IMR-90 (cell line): ENCODE measurements at regions not wholly inside any gene's neighbourhood (a gene's known extent, or its start where the extent isn't known, plus 50 kb on each side); places are given as distances from the start of the nearest gene placed in this dataset.

Source experiments
- ATAC-seq: fragments of 200-7000 bp; cut with Tn5 transposase; 2 replicates; pipeline ENCODE4 v1.9.1; 2020; ENCODE audit warnings: low read depth, mild to moderate bottlenecking, moderate library complexity
- BruUV-seq: library from RNA; stranded (reverse); fragments of 400-500 nt; replicated peaks from 2 replicates; lab custom pipeline; 2021; lab: Mats Ljungman, UMichigan
- CTCF ChIA-PET: fragments of 300-600 bp; formaldehyde crosslinking; extraction: SDS; loops from one replicate; lab custom pipeline; 2021; ENCODE audit warnings: antibody characterized with exemption; lab: Yijun Ruan, JAX
- POLR2A ChIA-PET: fragments of 300-600 bp; sonication (Branson Sonifier 250); formaldehyde crosslinking; loops from one replicate; lab custom pipeline; 2022; ENCODE audit warnings: antibody characterized with exemption; ENCODE audit not compliant: unreplicated experiment; lab: Charles Lee
- DNase-seq: peaks from one replicate; pipeline ENCODE4 v3.0.0; 2013
- H2AFZ ChIP-seq: replicated peaks from 2 replicates; pipeline ENCODE3; 2013; ENCODE audit warnings: low read length, mild to moderate bottlenecking; ENCODE audit not compliant: poor library complexity
- H2AK5ac ChIP-seq: 2 replicates; pipeline ENCODE4 v1.6.1; 2013; ENCODE audit warnings: low read depth, low read length, inconsistent platforms
- H2AK9ac ChIP-seq: replicated peaks from 2 replicates; pipeline ENCODE3; 2013; ENCODE audit warnings: mild to moderate bottlenecking, low read depth, low read length, moderate library complexity; ENCODE audit not compliant: poor library complexity
- H2BK120ac ChIP-seq: 2 replicates; pipeline ENCODE4 v1.6.1; 2013; ENCODE audit warnings: low read depth, low read length, inconsistent platforms
- H2BK15ac ChIP-seq: 3 replicates; pipeline ENCODE4 v1.6.1; 2013; ENCODE audit warnings: low read depth, low read length, inconsistent platforms
- H2BK20ac ChIP-seq: 2 replicates; pipeline ENCODE4 v1.6.1; 2013; ENCODE audit warnings: low read depth, mild to moderate bottlenecking, inconsistent platforms, low read length, moderate library complexity
- H2BK5ac ChIP-seq: 2 replicates; pipeline ENCODE4 v1.6.1; 2013; ENCODE audit warnings: mild to moderate bottlenecking, low read depth, low read length, inconsistent platforms; ENCODE audit not compliant: poor library complexity, severe bottlenecking
- H3K14ac ChIP-seq: replicated peaks from 2 replicates; pipeline ENCODE4 v1.6.1; 2013; ENCODE audit warnings: low read depth, low read length, inconsistent platforms
- H3K18ac ChIP-seq: 2 replicates; pipeline ENCODE4 v1.6.1; 2013; ENCODE audit warnings: low read depth, low read length, control low read depth
- H3K23ac ChIP-seq: 2 replicates; pipeline ENCODE4 v1.6.1; 2013; ENCODE audit warnings: low read depth, low read length, inconsistent platforms
- H3K27ac ChIP-seq: 2 replicates; pipeline ENCODE4 v1.5.1; 2013; ENCODE audit warnings: mild to moderate bottlenecking, control low read depth, low read length; ENCODE audit not compliant: insufficient read depth
- H3K27me3 ChIP-seq: 2 replicates; pipeline ENCODE4 v1.6.1; 2013; ENCODE audit warnings: low read length; ENCODE audit not compliant: control insufficient read depth, insufficient read depth
- H3K36me3 ChIP-seq: 2 replicates; pipeline ENCODE4 v1.6.1; 2013; ENCODE audit warnings: low read length, mixed read lengths; ENCODE audit not compliant: control insufficient read depth, insufficient read depth
- H3K4ac ChIP-seq: 2 replicates; pipeline ENCODE4 v1.6.1; 2013; ENCODE audit warnings: low read depth, low read length, inconsistent platforms
- H3K4me1 ChIP-seq: 2 replicates; pipeline ENCODE4 v1.6.1; 2013; ENCODE audit warnings: low read length, mixed read lengths; ENCODE audit not compliant: control insufficient read depth, insufficient read depth
- H3K4me2 ChIP-seq: 2 replicates; pipeline ENCODE4 v1.6.1; 2013; ENCODE audit warnings: low read depth, mild to moderate bottlenecking, control low read depth, low read length, moderate library complexity
- H3K4me3 ChIP-seq: 2 replicates; pipeline ENCODE4 v1.5.1; 2013; ENCODE audit warnings: low read depth, mild to moderate bottlenecking, control low read depth, low read length, moderate library complexity; ENCODE audit not compliant: insufficient read depth
- H3K56ac ChIP-seq: 2 replicates; pipeline ENCODE4 v1.6.1; 2013; ENCODE audit warnings: low read length, inconsistent platforms; ENCODE audit not compliant: insufficient read depth; ENCODE audit errors: extremely low read depth
- H3K79me1 ChIP-seq, 2 experiments: 2 replicates each; pipeline ENCODE4 v1.6.1; 2013; ENCODE audit warnings: low read length in 2 of 2, inconsistent platforms in 1 of 2, low read depth in 1 of 2
- H3K9ac ChIP-seq: 2 replicates; pipeline ENCODE4 v1.6.1; 2013; ENCODE audit warnings: low read depth, low read length, control low read depth
- H3K9me1 ChIP-seq: 2 replicates; pipeline ENCODE4 v1.6.1; 2013; ENCODE audit warnings: low read length, inconsistent platforms; ENCODE audit not compliant: insufficient read depth
- H3K9me3 ChIP-seq: 2 replicates; pipeline ENCODE4 v1.6.1; 2013; ENCODE audit warnings: low read length; ENCODE audit not compliant: control insufficient read depth, insufficient read depth
- H4K20me1 ChIP-seq: 2 replicates; pipeline ENCODE4 v1.6.1; 2013; ENCODE audit warnings: low read length, inconsistent platforms; ENCODE audit not compliant: insufficient read depth
- H4K5ac ChIP-seq: 2 replicates; pipeline ENCODE4 v1.6.1; 2013; ENCODE audit warnings: mild to moderate bottlenecking, low read depth, low read length, control low read depth
- H4K8ac ChIP-seq, 2 experiments: 2 replicates each; pipeline ENCODE4 v1.6.1; 2013; ENCODE audit warnings: low read depth in 2 of 2, low read length in 2 of 2, control low read depth in 1 of 2, inconsistent platforms in 1 of 2
- H4K91ac ChIP-seq: 2 replicates; pipeline ENCODE4 v1.6.1; 2013; ENCODE audit warnings: low read depth, low read length, inconsistent platforms; ENCODE audit not compliant: insufficient read depth
- MAFK ChIP-seq: IDR thresholded peaks from 2 replicates; pipeline ENCODE4 v1.6.1; 2012; ENCODE audit warnings: low read depth, low read length, improper control_type of control experiment
- RAD21 ChIP-seq: IDR thresholded peaks from 2 replicates; pipeline ENCODE4 v1.6.1; 2012; ENCODE audit warnings: low read length, improper control_type of control experiment
- USF2 ChIP-seq: fragments of 150-350 bp; IDR thresholded peaks from 2 replicates; pipeline ENCODE4 v1.6.1; 2017; ENCODE audit warnings: mild to moderate bottlenecking, antibody characterized with exemption, low read length, low read depth
- WGBS, 2 experiments: methylation state at CpG; one replicate each; pipeline versions ENCODE4 v1.1.5 to v1.1.7; 2013; ENCODE audit warnings: missing lambda C conversion rate in 2 of 2; ENCODE audit not compliant: insufficient read length in 1 of 2; ENCODE audit errors: extremely low coverage in 2 of 2; 5-methylcytosine and 5-hydroxymethylcytosine counted together
- dilution Hi-C: fragments of 300-500 bp; cut with HindIII; formaldehyde crosslinking; loops from one replicate; pipeline ENCODE4 v1.14.3; 2018; ENCODE audit warnings: low sequenced_read_pairs; ENCODE audit not compliant: unreplicated experiment
- in situ Hi-C: fragments of 300-500 bp; cut with MboI; formaldehyde crosslinking; loops from 3 replicates; pipeline ENCODE4 v1.14.3; 2019; ENCODE audit warnings: low sequenced_read_pairs, inconsistent platforms, mixed read lengths
- intact Hi-C: fragments of 100-400 bp; cut with micrococcal nuclease; formaldehyde crosslinking; loops from 2 replicates; pipeline ENCODE4 v1.10.0; 2022

- ChIA-PET CTCF (no interaction called here), POLR2A (no interaction called here)
- Histone ChIP-seq H2AK9ac (no peak overlapping the region), H4K8ac (no peak overlapping the region), H3K9me3 (no peaks in the 10 kb centered on the region), H4K5ac (no peak overlapping the region), H3K27me3 (no peaks in the 10 kb centered on the region), H3K9ac (no peak overlapping the region), H3K14ac (no peak overlapping the region), H4K20me1 (no peaks in the 10 kb centered on the region), H3K4me1 (no peaks in the 10 kb centered on the region), H3K56ac (no peak overlapping the region), H2BK5ac (no peak overlapping the region), H3K79me1 (no peaks in the 10 kb centered on the region), H3K18ac (no peak overlapping the region), H3K27ac (no peak overlapping the region), H2AK5ac (no peak overlapping the region), H2BK15ac (no peak overlapping the region), H3K9me1 (no peaks in the 10 kb centered on the region), H2BK20ac (no peak overlapping the region), H2BK120ac (no peak overlapping the region), H3K36me3 (no peaks in the 10 kb centered on the region), H2AFZ (peak overlapping the region; percentile 43), H3K4ac (no peak overlapping the region), H3K23ac (no peak overlapping the region), H3K4me2 (no peak overlapping the region), H3K4me3 (no peak overlapping the region), H4K91ac (no peak overlapping the region)
- no TSS peak for BruUV-seq
- DNase-seq: no peak
- dilution Hi-C loops (no loop called here), in situ Hi-C loops (no loop called here), intact Hi-C loops (no loop called here)
- 58% methylated on average over 2 of the region's 4 CpGs; no CpG with 5 or more reads in 1 of the 2 experiments for WGBS, 2 experiments
- no peak for ATAC-seq
- TF ChIP-seq USF2 (no peak), MAFK (no peak), RAD21 (no peak)
Measured at GRCh38 chr1:108327534-108328466, 83.9 kb upstream of the NBPF4 start.
